ENCODE measurements at regions not wholly inside any gene's neighbourhood (a gene's known extent, or its start where the extent isn't known, plus 50 kb on each side); places are given as distances from the start of the nearest gene placed in this dataset.

DNA sequence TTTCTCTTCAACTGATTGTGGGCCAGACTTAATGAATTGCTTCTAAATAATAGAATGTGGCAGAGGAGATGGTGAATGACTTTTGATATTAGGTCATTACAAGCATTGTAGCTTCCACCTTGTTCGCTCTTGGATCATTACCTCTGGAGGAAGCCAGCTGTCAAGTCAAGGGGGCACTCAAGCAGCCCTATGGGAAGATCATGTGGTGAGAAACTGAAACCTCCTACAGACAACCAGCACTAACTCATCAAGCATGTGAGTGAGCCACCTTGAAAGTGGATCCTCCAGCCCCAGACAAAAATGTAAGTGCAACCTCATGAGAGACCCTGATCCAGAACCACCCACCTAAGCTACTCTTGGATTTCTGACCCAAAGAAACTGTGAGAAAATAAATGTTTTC, 109.8 kb upstream of the TBC1D5 start:
- Histone ChIP-seq H3K27me3 (ENCODE audit: insufficient read depth, low read depth, severe bottlenecking) (no peaks in the 10 kb centered on the region), H3K27ac (no peak overlapping the region), H3K36me3 (no peaks in the 10 kb centered on the region), H3K9me3 (ENCODE audit: severe bottlenecking) (no peaks in the 10 kb centered on the region), H3K4me3 (ENCODE audit: low read depth, low read length) (no peak overlapping the region)
- TF ChIP-seq, protein P1, sequence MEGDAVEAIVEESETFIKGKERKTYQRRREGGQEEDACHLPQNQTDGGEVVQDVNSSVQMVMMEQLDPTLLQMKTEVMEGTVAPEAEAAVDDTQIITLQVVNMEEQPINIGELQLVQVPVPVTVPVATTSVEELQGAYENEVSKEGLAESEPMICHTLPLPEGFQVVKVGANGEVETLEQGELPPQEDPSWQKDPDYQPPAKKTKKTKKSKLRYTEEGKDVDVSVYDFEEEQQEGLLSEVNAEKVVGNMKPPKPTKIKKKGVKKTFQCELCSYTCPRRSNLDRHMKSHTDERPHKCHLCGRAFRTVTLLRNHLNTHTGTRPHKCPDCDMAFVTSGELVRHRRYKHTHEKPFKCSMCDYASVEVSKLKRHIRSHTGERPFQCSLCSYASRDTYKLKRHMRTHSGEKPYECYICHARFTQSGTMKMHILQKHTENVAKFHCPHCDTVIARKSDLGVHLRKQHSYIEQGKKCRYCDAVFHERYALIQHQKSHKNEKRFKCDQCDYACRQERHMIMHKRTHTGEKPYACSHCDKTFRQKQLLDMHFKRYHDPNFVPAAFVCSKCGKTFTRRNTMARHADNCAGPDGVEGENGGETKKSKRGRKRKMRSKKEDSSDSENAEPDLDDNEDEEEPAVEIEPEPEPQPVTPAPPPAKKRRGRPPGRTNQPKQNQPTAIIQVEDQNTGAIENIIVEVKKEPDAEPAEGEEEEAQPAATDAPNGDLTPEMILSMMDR (IDR thresholded peaks at IDR 0.05; ENCODE audit: low read depth, low read length) = no peak
- DNase-seq = no peak

DNA sequence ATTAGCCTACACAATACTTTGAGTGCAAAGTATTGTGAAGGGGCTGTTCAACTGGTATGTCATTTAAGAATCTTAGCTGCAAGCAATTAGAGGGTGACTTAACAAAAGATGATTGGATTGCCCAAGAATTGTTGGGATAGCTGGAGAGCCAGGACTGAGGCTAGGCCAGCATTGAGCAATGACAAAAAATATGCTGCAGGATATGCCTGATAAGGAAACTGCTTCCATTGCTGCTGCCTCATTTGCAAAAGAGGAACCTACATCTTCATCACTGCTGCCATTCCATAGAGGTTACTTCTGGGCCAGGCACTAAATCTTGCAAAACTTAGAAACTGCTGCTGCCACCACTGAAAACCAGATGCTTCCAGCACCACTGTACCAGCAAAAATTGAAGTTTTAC, 108.0 kb upstream of the TBC1D5 start:
- no peak overlapping the region for H3K27ac ChIP-seq
- no peaks in the 10 kb centered on the region for H3K27me3 ChIP-seq (ENCODE audit: insufficient read depth, low read depth, severe bottlenecking)
- no peaks in the 10 kb centered on the region for H3K36me3 ChIP-seq
- no peaks in the 10 kb centered on the region for H3K9me3 ChIP-seq (ENCODE audit: severe bottlenecking)
- no peak overlapping the region for H3K4me3 ChIP-seq (ENCODE audit: low read depth, low read length)
- TF ChIP-seq, protein P1 (IDR thresholded peaks at IDR 0.05; ENCODE audit: low read depth, low read length) = no peak
- no peak for DNase-seq

DNA sequence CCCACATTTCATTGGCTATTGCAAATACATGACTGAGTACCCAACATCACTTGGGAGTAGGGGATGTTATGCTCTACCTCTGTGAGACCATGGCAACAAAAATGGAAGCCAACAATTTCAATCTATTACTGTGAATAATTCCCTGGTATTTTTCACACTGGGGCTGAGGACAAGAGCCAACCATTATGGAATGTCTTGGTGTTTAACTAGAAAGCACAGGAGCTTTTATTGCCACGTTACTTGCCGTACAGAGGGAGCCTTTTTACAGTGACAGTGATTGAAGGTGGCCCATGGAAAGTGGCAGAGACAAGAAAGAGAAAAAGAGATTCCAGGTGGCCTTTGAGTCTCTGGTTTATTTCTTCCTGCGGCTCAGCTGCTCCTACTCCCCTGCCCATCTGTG, 105.7 kb upstream of the TBC1D5 start:
- Histone ChIP-seq H3K9me3 (ENCODE audit: severe bottlenecking) (no peaks in the 10 kb centered on the region), H3K4me3 (ENCODE audit: low read depth, low read length) (no peak overlapping the region), H3K27me3 (ENCODE audit: insufficient read depth, low read depth, severe bottlenecking) (no peaks in the 10 kb centered on the region), H3K27ac (no peak overlapping the region), H3K36me3 (no peaks in the 10 kb centered on the region)
- TF ChIP-seq, protein P1 (IDR thresholded peaks at IDR 0.05; ENCODE audit: low read depth, low read length) = no peak
- DNase-seq = no peak

DNA sequence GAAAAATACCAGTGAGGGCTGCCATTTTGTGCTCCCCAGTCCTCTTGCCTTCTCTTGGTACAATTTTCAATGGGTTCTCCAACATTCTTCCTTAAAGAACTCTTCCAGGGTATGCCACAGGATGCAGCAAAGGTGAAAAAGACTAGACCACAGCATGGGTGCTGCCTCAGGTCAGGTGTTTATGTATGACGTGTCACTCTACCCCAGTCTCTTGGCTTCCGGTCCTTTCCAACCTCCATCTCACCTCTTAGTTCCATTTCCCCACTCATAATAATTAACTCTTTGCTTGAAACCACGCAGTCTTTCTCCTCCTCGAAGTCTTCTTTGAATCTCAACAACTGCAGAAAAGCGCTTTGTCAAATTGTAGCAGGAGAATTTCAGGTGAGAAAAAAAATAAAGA, 104.7 kb upstream of the TBC1D5 start:
- TF ChIP-seq, protein P1 (IDR thresholded peaks at IDR 0.05; ENCODE audit: low read depth, low read length) = no peak
- Histone ChIP-seq H3K9me3 (ENCODE audit: severe bottlenecking) (no peaks in the 10 kb centered on the region), H3K27ac (no peak overlapping the region), H3K36me3 (no peaks in the 10 kb centered on the region), H3K4me3 (ENCODE audit: low read depth, low read length) (no peak overlapping the region), H3K27me3 (ENCODE audit: insufficient read depth, low read depth, severe bottlenecking) (no peaks in the 10 kb centered on the region)
- no peak for DNase-seq

DNA sequence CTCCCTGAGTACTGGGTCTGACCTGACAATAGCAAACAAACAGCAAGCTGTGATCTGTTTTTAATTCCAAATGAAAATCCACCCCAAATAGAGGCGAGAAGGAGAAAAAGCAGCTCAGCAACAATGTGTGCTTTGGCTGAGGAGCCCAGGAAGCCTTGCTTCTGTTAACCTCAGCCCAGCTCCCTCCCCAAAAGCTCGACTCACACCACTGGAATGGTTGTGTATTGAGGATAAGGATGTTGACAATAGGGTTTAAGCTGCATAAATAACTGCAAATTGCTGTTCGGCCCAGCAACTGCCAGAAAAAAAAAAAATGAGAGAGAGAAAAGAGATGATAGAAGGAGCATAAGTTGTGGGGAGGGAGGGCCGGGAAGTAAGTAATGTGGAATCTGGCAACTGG, 104.0 kb upstream of the TBC1D5 start:
- Histone ChIP-seq H3K27me3 (ENCODE audit: insufficient read depth, low read depth, severe bottlenecking) (no peaks in the 10 kb centered on the region), H3K9me3 (ENCODE audit: severe bottlenecking) (no peaks in the 10 kb centered on the region), H3K36me3 (no peaks in the 10 kb centered on the region), H3K4me3 (ENCODE audit: low read depth, low read length) (no peak overlapping the region), H3K27ac (no peak overlapping the region)
- TF ChIP-seq, protein P1 (IDR thresholded peaks at IDR 0.05; ENCODE audit: low read depth, low read length) = no peak
- no peak for DNase-seq

DNA sequence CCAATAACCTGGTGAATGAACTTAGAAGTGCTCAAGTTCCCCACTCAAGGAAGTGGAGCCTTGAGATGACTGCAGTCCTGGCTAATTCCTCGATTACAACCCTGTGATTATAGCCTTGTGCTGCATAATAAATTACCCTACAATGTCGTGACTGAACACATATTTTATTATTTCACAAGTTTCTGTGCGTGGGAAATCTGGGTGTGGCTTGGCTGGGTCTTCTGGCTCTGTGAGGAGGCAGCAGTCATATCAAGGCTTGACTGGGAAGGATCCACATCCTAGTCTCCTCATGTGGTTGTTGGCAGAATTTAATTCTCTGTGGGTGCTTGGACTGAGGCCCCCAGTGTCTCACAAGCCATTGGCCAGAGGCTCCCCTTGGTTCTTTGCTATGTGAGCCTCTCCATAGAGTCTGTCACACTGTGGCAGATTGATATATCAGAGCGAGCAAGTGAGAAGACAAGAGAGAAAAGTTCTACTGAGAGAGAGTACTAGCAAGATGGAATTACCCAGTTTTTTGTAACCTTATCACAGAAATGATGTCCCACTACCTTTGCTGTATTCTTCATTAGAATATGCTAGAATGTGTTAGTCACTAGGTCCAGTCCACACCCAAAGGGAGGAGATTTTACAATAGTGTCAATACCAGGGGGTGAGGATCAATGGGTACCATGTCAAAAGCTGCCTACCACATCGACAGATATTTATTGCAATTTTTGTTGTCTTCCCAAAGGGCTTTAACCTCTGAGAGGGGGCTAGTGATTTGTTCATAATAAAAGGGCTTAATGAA, 102.8 kb upstream of the TBC1D5 start:
- no peak for DNase-seq
- Histone ChIP-seq H3K9me3 (ENCODE audit: severe bottlenecking) (no peaks in the 10 kb centered on the region), H3K36me3 (no peaks in the 10 kb centered on the region), H3K4me3 (ENCODE audit: low read depth, low read length) (no peak overlapping the region), H3K27me3 (ENCODE audit: insufficient read depth, low read depth, severe bottlenecking) (no peaks in the 10 kb centered on the region), H3K27ac (no peak overlapping the region)
- TF ChIP-seq, protein P1 (IDR thresholded peaks at IDR 0.05; ENCODE audit: low read depth, low read length) = no peak
